Stimulated activated naive CD8-positive, alpha-beta T cell treated with anti-CD3 and anti-CD28 coated beads, Interleukin-15, Interleukin-2, amounts not matched to agents 100 U/mL and 50 U/mL, for 24 hours (primary cell): ENCODE measurements at regions not wholly inside any gene's neighbourhood (a gene's known extent, or its start where the extent isn't known, plus 50 kb on each side); places are given as distances from the start of the nearest gene placed in this dataset.

Source experiments
- ATAC-seq: fragments of 150-1000 bp; cut with Tn5 transposase; one replicate; pipeline ENCODE4 v1.10.0; 2021
- DNase-seq: peaks from one replicate; pipeline ENCODE4 v3.0.0; 2021

DNA sequence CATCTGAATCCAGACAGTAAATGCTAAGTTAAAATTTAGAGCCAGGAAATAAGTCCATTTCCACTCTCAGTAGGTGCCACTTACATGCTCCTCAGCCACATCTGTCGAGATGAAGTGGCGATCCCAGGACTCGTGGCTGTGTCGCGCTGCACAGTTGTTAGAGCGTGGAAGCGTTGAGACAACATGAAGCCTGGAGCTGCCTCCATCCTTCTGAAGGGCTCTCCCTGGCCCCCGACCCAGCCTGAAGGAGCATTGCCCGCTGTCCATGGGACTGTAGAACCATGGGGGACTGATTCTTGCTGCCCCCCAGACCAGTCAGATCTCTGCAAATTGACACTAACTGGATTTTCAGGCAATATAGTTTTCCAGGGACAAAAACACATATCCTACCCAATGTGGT is 58.9 kb downstream of the IRX1 start:
- ATAC-seq (no peak), DNase-seq (no peak)

DNA sequence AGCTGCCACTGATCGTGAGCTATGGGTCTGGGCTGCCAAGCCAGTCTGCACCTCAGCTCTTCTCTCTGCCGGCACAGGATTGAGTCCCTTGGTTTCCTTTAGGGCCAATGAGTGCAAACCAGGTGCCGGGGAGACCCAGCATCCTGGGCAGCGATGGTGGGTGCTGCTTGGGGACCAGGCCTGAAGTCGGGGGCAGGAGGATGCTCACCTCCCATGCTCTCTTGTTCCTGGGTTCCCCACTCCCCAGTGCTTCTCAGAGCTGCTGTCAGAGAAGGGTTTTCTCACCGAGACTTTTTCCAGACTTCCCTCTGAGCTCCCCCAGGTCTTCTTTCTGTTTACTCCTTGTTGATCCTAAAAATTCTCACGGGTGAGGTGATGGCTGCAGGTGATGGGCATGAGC is 61.2 kb downstream of the IRX1 start:
- no peak for DNase-seq
- ATAC-seq, result no peak

DNA sequence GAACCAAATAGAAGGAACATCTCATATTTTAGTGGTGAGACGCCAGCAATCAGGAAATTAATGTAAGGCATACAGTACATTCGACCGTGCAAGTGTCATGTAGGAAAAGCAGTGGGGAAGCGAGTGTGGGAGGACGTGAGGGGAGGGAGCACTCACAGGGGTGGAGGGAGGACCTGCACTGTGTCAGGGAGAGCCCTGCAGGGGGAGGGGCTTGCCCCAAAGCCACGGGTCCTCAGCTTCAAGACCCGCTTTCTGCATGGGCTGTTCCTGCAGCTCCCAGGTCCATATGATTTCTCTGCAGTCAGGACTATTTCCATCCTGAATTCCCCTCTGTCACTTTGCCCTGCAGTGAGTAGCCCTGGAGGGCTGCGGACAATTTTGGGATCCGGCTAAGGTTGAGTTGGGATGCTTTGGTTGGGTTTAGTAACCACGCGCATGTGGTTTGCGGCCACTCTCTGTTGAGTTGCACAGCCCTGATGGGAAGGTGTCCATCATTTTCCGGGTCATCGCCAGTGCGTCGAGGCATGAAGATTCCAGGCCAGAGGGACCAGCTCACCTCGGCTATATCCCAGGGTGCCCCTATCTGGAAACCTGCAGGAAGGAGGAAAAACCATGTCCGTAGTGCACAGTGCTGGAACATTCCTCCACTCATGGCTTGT is 61.9 kb downstream of the IRX1 start:
- ATAC-seq (no peak), DNase-seq (no peak)

DNA sequence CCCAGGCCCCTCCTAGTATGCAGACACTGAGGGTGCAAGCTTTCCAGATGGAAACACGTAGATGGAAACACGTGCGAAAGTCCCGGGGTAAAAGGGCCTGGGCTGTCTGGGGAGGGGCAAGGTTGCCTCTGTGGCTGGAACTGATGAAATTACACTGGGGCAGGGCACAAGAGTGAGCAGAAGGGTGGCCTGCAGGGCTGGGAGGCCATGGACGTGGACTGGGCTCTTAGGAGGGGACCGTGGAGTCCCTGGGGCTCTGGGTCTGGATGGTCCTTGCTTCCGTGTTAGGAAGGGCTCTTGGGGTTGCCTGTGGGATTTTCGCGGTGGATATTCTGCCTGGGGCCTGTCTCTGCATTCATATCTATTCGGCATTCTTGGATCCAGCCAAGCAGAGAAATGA is 63.3 kb downstream of the IRX1 start:
- no peak for DNase-seq
- no peak for ATAC-seq

DNA sequence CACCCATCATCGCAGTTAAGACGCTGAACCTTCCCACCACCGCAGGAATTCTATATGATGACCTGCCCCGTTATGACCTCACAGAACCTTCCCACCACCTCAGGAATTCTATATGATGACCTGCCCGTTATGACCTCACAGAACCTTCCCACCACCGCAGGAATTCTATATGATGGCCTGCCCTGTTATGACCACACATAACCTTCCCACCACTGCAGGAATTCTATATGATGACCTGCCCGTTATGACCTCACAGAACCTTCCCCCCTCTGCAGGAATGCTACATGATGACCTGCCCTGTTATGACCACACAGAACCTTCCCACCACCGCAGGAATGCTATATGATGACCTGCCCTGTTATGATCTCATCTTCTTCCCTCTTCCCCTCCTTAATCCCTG is 64.3 kb downstream of the IRX1 start:
- ATAC-seq, result no peak
- no peak for DNase-seq

DNA sequence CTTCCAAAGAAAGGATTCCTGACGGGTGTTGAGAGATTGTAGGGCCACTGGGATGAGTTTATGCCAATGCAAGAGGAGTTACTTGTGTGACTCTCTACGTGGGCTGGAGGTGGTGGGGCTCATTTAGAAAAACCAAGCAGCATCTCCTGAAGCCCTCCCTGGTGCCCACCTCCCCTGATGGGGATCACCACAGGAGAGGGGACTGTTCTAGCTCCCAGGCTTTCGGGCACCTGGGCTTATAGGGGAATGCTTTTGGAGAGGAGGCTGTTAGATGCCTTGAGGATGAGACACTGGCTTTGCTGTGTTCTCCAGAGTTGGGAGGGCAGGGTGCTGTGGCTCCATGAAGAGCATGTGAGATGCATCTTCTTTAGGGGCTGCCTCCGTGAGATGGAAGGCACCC is 65.0 kb downstream of the IRX1 start:
- no peak for DNase-seq
- ATAC-seq, result no peak

DNA sequence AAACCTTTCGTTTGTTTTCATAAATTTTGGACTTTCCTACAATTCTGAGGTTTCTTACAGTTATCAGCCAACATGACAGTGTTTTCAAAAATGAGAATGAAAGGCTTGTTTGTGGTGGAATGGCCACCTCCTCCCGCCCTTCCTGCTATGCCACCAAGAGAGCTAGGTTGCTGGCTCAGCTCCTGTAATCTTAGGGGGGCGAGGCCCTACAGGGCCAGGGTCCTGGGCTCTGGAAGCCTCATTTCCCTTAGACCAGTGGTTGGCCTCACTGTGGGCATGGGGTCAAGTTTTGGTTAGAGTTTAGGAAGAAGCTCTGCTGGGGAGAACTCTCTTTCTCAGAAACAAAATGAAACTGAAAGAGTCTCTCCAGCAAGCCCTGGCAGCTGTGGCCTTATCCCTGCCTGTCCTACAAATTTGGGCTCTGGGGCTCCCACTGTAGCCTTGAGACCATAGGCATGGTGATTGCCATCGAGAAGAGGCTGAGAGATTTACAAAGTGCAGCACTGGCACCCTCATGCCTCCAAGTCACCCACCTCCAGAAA is 66.2 kb downstream of the IRX1 start:
- ATAC-seq (no peak), DNase-seq (no peak)

DNA sequence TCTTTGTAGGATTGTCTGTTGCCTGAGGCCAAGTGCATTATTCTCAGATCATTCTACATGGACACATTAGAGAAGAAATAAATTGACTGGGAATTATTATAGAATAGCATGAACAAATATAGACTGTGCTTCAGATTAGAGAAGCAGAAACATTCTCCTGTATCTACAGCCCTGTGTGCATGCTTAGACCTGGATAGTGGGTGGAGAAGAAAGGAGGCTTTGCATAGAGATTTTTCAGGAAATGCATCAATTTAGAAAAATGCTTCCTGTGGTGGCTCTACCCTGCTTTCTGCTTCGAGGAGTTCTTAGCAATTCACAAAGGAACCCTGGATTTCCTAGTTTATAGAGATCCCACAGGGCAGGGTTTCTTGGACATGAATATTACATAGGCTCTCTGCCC is 66.7 kb downstream of the IRX1 start:
- ATAC-seq, result no peak
- DNase-seq, result no peak

DNA sequence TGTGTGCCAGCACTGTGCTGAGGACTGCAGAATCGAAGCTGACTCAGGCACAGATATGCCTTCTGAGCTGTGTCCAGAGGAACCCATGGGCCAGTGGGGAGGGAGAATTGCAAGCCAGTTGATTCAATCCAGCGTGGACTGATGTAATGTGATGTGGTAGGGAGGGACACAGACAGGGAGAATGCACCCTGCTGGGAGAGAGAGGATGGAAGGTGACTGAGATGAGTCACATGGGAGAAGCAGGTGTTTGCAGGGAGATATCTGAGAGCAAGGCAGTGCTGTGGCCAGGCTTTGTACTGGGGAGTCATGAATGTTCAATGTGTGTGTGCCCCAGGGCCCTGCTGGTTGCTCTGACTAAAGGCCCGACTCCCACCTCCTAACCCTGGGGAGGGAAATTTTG is 75.7 kb downstream of the IRX1 start:
- ATAC-seq, result no peak
- no peak for DNase-seq

DNA sequence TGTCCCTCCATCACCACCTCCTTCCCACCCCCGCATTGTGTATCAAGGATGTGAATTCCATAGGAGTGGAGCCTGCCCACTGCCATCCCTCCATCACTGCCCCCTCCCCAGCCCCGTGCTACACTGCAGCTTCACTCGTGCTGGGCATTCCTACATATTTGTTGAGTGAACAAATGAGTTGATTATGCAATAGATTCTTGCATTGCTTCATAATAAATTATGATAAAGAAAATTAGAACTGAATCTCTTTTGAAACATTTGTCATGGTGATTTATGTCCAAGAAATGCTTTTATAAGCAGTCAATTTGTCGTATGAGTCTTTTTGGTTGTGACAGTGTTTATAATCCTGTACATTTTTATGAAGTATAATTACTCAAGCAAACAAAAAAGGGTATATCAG is 83.2 kb downstream of the IRX1 start:
- no peak for ATAC-seq
- DNase-seq, result no peak

DNA sequence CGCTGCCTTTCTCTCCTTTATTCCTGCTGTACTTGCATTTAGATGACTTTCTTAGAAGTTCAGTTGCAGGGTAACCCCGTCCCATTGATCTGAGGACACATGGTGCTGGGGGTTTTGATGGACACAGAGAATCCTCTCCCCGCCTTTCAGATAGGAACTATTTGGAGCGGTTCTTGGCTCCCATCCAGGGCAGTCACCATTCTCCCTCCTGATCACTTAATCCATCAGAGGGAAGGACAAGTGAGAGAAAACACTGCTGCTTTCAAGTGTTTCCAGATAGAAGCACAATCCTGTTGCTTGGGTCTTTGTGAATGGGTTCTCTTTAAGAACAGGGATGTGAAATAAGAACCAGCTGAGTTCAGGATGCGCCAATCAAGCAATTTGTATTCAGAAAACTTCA is 85.2 kb downstream of the IRX1 start:
- no peak for ATAC-seq
- DNase-seq, result no peak

DNA sequence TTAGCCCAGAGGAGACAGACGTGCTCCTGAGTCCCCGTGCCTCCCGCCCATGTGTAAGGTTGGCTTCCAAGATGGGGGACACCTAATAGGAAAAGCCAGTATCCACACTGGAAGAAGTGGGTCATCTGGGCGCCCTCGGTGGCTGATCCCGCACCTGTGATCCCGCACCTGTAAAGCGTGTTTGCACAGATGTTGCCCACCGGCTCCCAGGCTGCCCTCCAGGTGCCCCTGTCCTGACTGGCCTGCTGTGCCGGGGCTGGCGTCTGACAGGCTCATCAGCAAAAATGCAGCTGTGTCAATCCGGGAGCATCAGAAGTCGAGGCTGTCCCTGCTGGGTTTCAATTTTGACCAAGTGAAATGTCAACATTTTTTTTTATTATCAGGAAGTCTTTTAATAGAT is 88.5 kb downstream of the IRX1 start:
- DNase-seq, result no peak
- no peak for ATAC-seq

DNA sequence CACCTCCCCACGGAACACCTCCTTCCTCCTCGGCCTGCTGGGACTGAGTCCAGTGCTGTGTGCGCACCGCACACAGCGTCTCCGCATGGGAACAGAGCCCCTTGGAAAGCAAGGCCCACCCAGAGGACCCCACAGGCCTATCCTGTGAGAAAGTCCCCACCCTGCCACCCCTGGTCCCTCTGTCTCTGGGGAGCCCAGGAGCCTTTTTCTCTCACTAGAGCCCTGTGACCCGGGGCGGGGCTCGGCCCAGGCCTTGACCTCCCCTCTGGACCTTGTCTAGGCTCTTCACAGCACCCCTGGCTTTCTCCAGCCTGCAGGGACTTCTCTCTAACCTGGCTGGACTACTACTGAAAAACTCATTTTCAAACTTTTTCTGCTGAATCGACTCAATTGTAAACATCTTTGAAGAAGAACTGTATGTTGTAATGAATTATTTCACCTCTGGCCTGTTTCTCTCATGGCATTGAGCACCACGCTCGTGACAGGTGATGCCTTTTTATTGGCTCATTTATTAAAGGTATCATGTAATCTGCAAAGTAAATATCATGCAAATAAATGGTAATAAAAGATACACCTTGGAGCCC is 89.2 kb downstream of the IRX1 start:
- ATAC-seq (no peak), DNase-seq (no peak)

DNA sequence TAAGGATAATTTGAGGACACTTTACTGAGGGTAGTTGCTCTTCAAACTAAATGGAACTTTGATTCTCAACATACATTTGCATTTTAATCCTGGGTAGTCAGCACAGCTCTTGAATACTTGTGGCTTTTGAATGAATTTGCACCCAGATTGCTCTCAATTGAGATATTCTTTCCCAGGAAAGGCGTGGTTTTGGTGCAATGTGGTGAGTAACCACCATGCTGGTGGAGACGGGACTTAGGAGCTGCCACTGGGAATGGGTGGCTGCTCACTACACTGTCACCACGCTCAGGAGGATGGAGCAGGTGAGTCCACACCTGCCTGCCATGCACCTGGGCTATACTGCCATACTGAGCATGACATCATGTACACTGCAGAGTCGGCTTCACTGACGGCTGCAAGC is 99.2 kb downstream of the IRX1 start:
- ATAC-seq (no peak), DNase-seq (no peak)

DNA sequence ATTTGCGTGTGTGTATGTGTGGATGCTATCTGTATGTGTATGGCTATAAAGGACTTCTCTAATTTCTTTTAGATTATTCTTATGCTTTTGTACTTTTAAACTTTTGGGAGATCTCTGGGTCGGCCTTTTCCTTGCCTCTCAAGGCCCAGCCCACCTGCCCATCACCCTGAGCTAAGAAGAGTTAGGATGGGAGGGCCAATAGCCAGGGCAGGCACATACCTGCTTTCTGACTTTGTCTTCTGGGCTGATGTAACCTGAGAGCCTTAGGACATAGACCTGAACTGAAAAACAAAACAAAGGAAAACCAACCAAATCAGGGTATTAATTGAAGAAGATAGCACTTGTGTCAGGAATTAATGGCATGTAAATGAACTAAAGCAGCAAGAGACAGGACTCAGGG is 100.2 kb downstream of the IRX1 start:
- ATAC-seq, result no peak
- DNase-seq, result no peak

DNA sequence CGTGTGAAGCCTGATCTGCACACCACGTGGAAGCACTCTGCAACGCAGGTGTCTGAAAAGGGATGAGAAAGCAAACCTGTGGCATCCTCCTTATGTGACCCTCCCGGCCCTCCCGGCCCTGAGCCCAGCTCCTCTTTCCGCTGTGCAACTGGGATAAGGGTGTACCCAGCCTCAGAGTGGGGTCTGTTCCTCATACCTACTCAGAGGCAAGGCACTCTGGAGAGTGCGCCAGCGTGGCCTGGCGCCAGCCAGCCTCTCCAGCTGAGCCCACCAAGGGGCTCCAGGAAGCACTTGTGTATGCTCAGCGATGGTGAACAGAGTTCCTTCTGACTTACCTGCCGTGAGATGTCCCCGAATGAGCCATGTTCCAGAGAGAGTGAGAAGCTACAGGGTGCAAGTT is 102.8 kb downstream of the IRX1 start:
- DNase-seq (no peak), ATAC-seq (no peak)

DNA sequence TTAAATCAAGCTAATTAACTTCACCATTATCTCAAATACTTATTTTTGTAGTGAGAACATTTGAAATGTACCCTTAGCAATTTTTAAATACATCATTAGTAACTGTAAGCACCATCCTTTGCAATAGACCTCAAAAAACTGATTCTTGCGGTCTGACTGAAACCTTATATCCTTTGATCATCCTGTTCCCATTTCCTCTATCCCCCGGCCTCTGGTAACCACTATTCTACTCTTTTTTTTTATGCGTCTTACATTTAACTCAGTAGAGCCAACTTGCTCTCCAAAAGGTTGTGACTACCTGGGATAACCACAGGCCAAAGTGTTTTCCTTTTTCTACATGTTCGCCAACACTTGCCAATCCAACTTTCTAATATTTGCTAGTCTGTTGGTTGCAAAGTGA is 106.1 kb downstream of the IRX1 start:
- ATAC-seq (no peak), DNase-seq (no peak)

DNA sequence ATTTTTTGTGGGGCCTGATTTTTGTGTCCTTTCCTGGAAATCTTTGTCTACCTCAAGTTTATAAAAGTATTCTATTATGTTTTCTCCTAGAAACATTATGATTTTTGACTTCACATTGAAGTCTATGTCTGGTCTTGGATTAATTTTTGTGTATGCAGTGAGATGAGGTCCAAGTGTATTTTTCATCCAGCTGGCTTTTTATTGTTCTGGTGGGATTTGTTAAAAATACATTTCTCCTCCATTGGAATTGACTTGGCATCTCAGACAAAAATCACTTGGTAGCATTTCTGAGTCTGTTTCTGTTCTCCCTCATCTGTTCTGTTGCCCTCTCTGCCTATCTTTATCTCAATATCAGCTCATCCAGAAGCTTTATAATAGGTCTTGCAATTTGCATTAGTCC is 109.0 kb downstream of the IRX1 start:
- ATAC-seq, result no peak
- no peak for DNase-seq

DNA sequence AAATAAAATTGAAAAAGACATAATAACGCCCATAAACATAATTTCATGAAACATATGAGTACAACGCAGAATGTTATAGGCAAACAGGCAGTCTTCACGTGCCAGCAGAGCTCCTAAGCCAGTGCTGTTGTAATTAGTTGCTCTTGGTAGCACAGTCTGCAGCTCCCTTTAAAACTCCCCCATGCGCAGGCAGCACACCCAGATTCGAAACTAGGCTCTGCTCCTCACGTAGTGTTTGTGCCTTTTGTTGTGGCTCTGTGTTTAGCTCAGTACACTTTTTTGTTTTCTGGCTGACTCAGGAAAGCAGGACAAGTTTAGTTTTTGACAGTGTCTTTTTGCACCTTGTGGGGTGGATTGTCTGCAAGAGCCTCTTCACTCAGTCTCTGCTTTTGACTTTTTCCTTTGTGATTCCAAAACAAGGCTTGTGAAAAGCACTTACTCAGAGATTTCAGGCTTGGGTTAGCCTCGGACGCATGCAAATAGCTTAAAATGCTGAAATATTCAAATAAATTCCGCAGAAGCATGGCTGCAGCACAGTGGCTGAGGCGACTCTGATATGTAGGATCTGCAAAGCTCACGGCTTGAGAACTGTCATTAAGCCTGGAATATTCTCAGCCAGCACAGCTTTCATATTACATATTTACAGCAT is 113.6 kb downstream of the IRX1 start:
- DNase-seq, result no peak
- ATAC-seq, result no peak

DNA sequence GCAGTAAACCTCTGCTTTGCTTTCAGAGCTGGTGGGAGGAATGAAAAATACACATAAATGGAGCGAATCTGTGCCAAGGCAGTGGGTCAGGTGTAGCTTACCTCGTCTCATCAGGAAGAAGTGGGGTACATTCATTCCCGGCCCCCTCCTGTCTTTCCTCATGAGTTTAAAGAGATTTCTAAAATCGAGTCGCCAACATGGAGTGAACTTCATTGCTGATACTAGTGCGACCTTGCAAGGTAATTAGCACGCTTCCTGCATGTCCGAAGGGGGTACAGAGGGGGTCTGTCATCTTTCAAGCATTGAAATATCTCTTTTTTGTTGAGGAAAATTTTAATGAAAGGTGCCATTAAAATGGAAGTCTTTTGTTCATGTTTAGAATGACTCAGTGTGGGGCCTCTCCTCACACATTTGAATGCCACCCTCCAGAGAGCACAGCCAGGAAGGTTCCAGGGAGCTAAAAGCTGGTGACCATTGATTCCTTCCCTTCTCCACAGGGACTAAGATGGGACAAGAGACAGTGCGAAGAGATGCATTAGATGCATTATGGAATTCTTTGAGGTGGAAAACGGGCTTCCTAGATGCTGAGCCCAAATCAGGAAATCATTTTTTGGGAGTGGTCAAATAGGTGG is 114.2 kb downstream of the IRX1 start:
- ATAC-seq (no peak), DNase-seq (no peak)

DNA sequence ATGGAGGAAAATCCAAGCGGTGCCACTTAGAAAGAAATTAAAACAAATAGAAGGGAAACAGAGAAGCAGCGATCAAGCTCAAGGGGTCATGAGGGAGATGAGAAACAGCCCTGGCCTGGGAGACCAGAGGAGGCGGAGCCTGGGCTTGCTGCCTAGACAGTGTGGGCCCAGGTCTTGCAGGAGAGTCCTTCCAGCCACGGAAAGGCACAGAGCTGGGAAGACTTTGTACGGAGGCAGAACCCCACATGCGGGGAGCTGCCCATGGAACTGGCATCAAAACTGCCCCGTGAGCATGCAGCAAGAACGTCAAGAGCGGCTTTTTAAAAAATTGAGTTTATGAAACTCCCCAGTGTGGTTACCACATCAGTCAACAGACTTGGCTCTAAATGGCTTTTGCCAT is 119.4 kb downstream of the IRX1 start:
- DNase-seq, result no peak
- no peak for ATAC-seq

DNA sequence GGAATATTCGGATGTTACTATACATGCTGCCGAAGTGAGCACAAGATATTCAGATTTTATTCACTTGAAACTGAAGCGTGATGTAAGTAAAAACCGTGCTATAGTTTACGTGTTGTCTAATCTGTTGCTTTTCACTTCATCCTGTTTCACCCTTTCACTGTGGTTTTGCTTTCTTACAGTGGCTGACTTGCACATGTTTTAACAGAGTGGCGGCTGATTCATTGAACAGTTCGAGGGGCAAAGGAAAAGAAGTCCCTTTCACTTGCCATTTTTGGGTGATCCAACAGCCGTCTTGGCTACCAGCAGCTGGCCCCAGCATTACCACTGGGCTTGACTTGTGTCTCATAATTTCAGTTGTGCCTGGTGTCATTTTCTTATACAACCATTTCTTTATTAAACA is 134.0 kb downstream of the IRX1 start:
- no peak for DNase-seq
- no peak for ATAC-seq

DNA sequence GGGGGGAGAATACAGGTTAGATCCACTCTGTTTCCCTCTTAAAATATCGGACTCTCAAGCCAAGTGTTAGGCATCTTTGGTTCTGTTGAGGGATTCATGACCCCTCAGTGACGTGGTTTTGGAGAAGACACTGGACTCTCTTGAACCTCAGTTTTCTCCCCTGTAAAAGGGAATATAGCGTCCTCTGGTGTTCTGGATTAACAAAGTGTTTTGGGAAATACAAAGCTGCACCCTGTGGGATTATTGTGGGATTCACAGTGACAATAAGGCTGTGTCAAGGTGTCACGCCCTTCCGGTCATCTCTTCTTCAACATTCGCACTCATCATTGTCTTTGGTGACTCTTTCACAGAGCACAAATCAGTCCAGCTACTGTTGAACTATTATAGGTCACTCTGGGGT is 139.0 kb downstream of the IRX1 start:
- DNase-seq (no peak), ATAC-seq (no peak)

DNA sequence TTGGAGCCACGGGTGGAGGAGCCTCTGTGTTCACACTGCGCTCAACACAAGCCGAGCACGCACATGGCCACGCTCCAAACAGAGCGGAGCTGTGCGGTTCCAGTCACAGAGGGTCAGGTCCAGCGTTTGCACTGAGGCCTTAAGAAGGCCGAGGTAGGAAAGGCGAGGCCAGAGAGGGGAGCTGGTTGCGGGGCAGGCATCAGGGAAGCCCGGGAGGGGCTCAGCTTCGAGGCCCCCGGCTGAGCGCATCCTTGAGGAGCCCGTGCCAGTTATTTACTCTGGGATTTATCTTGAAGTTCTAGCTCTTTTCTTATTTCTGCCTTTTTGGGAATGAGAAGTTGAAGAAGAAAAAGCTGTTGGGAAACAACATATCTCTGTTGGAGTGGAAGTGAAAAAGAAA is 140.8 kb downstream of the IRX1 start:
- ATAC-seq (no peak), DNase-seq (no peak)
